ENCODE measurements at regions not wholly inside any gene's neighbourhood (a gene's known extent, or its start where the extent isn't known, plus 50 kb on each side); places are given as distances from the start of the nearest gene placed in this dataset.

GRCh38 chr7:4438723-4439245, 243.3 kb upstream of the FOXK1 start:
- H3K4me3 ChIP-seq (ENCODE audit: low read depth in 1 of 2, low read length in 2 of 2), result no peak overlapping the region
- no peaks in the 10 kb centered on the region for H3K27me3 ChIP-seq (ENCODE audit: low read depth, low read length)
- H3K36me3 ChIP-seq (ENCODE audit: control insufficient read depth in 1 of 2, insufficient read depth in 2 of 2, low read length in 2 of 2), result no peaks in the 10 kb centered on the region
- H3K4me1 ChIP-seq (ENCODE audit: control insufficient read depth in 1 of 2, insufficient read depth in 2 of 2, low read length in 2 of 2), result no peaks in the 10 kb centered on the region
- no peaks in the 10 kb centered on the region for H3K9me3 ChIP-seq (ENCODE audit: control insufficient read depth in 1 of 2, low read length in 2 of 2)
- H3K27ac ChIP-seq (ENCODE audit: low read length), result no peak overlapping the region

GRCh38 chr7:4439444-4439843, 242.7 kb upstream of the FOXK1 start:
- Histone ChIP-seq H3K4me3 (ENCODE audit: low read depth in 1 of 2, low read length in 2 of 2) (no peak overlapping the region), H3K27me3 (ENCODE audit: low read depth, low read length) (no peaks in the 10 kb centered on the region), H3K4me1 (ENCODE audit: control insufficient read depth in 1 of 2, insufficient read depth in 2 of 2, low read length in 2 of 2) (no peaks in the 10 kb centered on the region), H3K36me3 (ENCODE audit: control insufficient read depth in 1 of 2, insufficient read depth in 2 of 2, low read length in 2 of 2) (no peaks in the 10 kb centered on the region), H3K9me3 (ENCODE audit: control insufficient read depth in 1 of 2, low read length in 2 of 2) (no peaks in the 10 kb centered on the region), H3K27ac (ENCODE audit: low read length) (no peak overlapping the region)

DNA sequence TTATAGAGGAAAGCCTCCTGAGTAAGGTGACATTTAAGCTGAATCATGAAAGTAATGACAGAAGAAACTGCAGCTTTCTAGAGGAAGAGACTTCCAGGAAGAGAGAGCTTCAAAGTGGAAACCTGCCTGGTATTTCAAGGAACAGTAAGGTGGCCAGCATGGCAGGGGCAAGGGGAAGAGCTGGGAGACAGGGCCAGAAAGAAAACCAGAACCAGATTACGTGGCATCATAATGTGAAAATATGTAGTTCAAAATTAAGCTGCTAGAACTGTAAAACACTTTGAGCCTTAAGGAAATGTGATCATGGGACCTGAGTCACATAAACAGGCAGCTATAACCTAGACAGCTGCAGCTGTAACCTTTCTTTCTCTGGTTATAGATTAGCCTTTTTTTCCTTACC, 238.0 kb upstream of the FOXK1 start:
- Histone ChIP-seq H3K4me1 (ENCODE audit: control insufficient read depth in 1 of 2, insufficient read depth in 2 of 2, low read length in 2 of 2) (no peaks in the 10 kb centered on the region), H3K9me3 (ENCODE audit: control insufficient read depth in 1 of 2, low read length in 2 of 2) (no peaks in the 10 kb centered on the region), H3K27ac (ENCODE audit: low read length) (no peak overlapping the region), H3K4me3 (ENCODE audit: low read depth in 1 of 2, low read length in 2 of 2) (no peak overlapping the region), H3K27me3 (ENCODE audit: low read depth, low read length) (no peaks in the 10 kb centered on the region), H3K36me3 (ENCODE audit: control insufficient read depth in 1 of 2, insufficient read depth in 2 of 2, low read length in 2 of 2) (no peaks in the 10 kb centered on the region)

- no peaks in the 10 kb centered on the region for H3K27me3 ChIP-seq (ENCODE audit: low read depth, low read length)
- H3K36me3 ChIP-seq (ENCODE audit: control insufficient read depth in 1 of 2, insufficient read depth in 2 of 2, low read length in 2 of 2), result no peaks in the 10 kb centered on the region
- no peaks in the 10 kb centered on the region for H3K9me3 ChIP-seq (ENCODE audit: control insufficient read depth in 1 of 2, low read length in 2 of 2)
- H3K27ac ChIP-seq (ENCODE audit: low read length), result no peak overlapping the region
- H3K4me3 ChIP-seq (ENCODE audit: low read depth in 1 of 2, low read length in 2 of 2), result no peak overlapping the region
- H3K4me1 ChIP-seq (ENCODE audit: control insufficient read depth in 1 of 2, insufficient read depth in 2 of 2, low read length in 2 of 2), result no peaks in the 10 kb centered on the region
Measured at GRCh38 chr7:4445777-4446176, 236.3 kb upstream of the FOXK1 start.

DNA sequence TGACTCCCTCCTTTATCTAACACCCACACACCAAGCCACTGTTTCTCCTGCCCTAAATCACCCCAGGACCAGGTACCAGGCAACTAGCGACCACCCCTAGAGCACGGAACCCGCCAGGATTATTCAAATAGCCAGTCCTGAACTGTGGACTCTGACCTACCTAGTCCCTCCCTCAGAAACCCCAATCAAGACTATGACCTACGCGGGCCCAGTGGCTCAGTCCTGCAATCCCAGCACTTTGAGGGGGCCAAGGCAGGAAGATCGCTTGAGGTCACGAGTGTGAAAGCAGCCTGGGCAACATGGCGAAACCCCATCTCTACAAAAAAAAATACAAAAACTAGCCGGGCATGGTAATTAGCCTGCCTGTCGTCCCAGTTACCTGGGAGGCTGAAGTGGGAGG, 232.8 kb upstream of the FOXK1 start:
- no peak overlapping the region for H3K4me3 ChIP-seq (ENCODE audit: low read depth in 1 of 2, low read length in 2 of 2)
- H3K4me1 ChIP-seq (ENCODE audit: control insufficient read depth in 1 of 2, insufficient read depth in 2 of 2, low read length in 2 of 2), result no peaks in the 10 kb centered on the region
- H3K27ac ChIP-seq (ENCODE audit: low read length), result no peak overlapping the region
- no peaks in the 10 kb centered on the region for H3K36me3 ChIP-seq (ENCODE audit: control insufficient read depth in 1 of 2, insufficient read depth in 2 of 2, low read length in 2 of 2)
- no peaks in the 10 kb centered on the region for H3K27me3 ChIP-seq (ENCODE audit: low read depth, low read length)
- H3K9me3 ChIP-seq (ENCODE audit: control insufficient read depth in 1 of 2, low read length in 2 of 2), result no peaks in the 10 kb centered on the region

DNA sequence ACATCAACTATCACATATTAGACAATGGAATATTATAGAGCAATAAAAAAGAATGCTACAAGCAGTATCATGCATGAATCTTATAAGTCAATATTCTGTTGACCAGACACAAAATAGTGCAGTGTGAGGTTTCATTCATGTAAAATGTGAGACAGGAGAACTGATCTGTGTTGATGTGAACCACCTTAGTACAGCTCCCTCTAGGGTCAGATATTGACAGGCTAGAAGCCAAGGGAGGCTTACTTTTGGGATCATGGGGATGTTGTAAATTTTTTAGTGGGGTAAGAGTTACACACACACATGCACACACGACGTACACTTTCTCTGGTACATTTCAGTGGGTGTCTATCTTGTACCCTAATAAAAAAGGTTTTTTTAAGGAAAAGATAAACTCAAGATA, 231.6 kb upstream of the FOXK1 start:
- no peak overlapping the region for H3K27ac ChIP-seq (ENCODE audit: low read length)
- H3K27me3 ChIP-seq (ENCODE audit: low read depth, low read length), result no peaks in the 10 kb centered on the region
- no peaks in the 10 kb centered on the region for H3K4me1 ChIP-seq (ENCODE audit: control insufficient read depth in 1 of 2, insufficient read depth in 2 of 2, low read length in 2 of 2)
- H3K4me3 ChIP-seq (ENCODE audit: low read depth in 1 of 2, low read length in 2 of 2), result no peak overlapping the region
- H3K9me3 ChIP-seq (ENCODE audit: control insufficient read depth in 1 of 2, low read length in 2 of 2), result no peaks in the 10 kb centered on the region
- no peaks in the 10 kb centered on the region for H3K36me3 ChIP-seq (ENCODE audit: control insufficient read depth in 1 of 2, insufficient read depth in 2 of 2, low read length in 2 of 2)

DNA sequence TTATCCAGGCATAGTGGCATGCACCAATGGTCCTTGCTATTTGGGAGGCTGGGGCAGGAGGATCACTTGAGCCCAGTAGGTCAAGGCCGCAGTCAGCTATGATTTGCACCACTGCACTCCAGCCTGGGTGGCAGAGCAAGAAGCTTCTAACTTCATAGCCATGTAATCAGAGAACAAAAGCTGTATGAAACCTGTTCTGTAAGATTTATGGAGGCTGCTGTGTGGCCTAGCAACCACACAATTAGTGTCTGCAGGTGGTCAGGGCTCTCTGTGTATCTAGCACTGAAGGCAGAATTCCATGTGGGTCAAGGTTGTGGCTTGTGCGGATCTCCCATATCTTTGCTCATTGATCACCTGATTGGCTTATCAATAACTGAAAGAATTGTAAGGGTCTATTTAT, 221.5 kb upstream of the FOXK1 start:
- Histone ChIP-seq H3K9me3 (ENCODE audit: control insufficient read depth in 1 of 2, low read length in 2 of 2) (peaks cover 0 to 5% of the 10 kb centered on the region in 2 donors), H3K27ac (ENCODE audit: low read length) (no peak overlapping the region), H3K27me3 (ENCODE audit: low read depth, low read length) (no peaks in the 10 kb centered on the region), H3K36me3 (ENCODE audit: control insufficient read depth in 1 of 2, insufficient read depth in 2 of 2, low read length in 2 of 2) (no peaks in the 10 kb centered on the region), H3K4me3 (ENCODE audit: low read depth in 1 of 2, low read length in 2 of 2) (no peak overlapping the region), H3K4me1 (ENCODE audit: control insufficient read depth in 1 of 2, insufficient read depth in 2 of 2, low read length in 2 of 2) (no peaks in the 10 kb centered on the region)

- no peak overlapping the region for H3K4me3 ChIP-seq (ENCODE audit: low read depth in 1 of 2, low read length in 2 of 2)
- peaks cover 0 to 5% of the 10 kb centered on the region in 2 donors for H3K9me3 ChIP-seq (ENCODE audit: control insufficient read depth in 1 of 2, low read length in 2 of 2)
- no peaks in the 10 kb centered on the region for H3K36me3 ChIP-seq (ENCODE audit: control insufficient read depth in 1 of 2, insufficient read depth in 2 of 2, low read length in 2 of 2)
- H3K4me1 ChIP-seq (ENCODE audit: control insufficient read depth in 1 of 2, insufficient read depth in 2 of 2, low read length in 2 of 2), result no peaks in the 10 kb centered on the region
- no peak overlapping the region for H3K27ac ChIP-seq (ENCODE audit: low read length)
- H3K27me3 ChIP-seq (ENCODE audit: low read depth, low read length), result no peaks in the 10 kb centered on the region
Measured at GRCh38 chr7:4461531-4461930, 220.6 kb upstream of the FOXK1 start.

DNA sequence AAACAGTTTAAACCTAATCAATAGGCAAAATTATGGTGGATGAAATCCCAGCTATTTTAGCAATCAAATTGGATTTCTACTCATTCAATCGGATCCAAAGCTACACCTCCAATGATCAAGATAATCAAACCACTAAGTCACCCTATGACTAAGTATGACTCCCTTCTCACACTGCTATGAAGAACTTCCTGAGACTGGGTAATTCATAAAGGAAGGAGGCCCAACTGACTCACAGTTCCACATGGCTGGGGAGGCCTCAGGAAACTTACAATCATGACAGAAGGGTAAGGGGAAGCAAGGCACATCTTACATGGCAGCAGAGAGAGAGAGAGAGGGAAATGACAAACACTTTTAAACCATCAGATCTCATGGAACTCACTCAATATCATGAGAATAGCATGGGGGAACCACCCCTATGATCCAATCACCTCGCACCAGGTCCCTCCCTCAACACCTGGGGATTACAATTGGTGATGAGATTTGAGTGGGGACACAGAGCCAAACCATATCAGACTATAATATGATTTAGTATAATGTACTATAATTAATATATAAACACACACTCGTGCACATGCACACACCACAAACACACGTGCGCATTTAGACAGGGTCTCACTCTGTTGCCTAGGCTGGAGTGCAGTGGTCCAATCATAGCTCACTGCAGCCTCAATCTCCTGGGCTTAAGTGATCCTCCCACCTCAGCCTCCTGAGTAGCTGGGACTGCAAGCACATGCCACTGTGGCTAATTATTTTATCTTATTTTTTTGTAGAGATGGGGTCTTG, 213.6 kb upstream of the FOXK1 start:
- Histone ChIP-seq H3K9me3 (ENCODE audit: control insufficient read depth in 1 of 2, low read length in 2 of 2) (peaks cover 0 to 5% of the 10 kb centered on the region in 2 donors), H3K36me3 (ENCODE audit: control insufficient read depth in 1 of 2, insufficient read depth in 2 of 2, low read length in 2 of 2) (no peaks in the 10 kb centered on the region), H3K4me3 (ENCODE audit: low read depth in 1 of 2, low read length in 2 of 2) (no peak overlapping the region), H3K27ac (ENCODE audit: low read length) (no peak overlapping the region), H3K27me3 (ENCODE audit: low read depth, low read length) (no peaks in the 10 kb centered on the region), H3K4me1 (ENCODE audit: control insufficient read depth in 1 of 2, insufficient read depth in 2 of 2, low read length in 2 of 2) (no peaks in the 10 kb centered on the region)

- H3K9me3 ChIP-seq (ENCODE audit: control insufficient read depth in 1 of 2, low read length in 2 of 2), result no peaks in the 10 kb centered on the region
- H3K36me3 ChIP-seq (ENCODE audit: control insufficient read depth in 1 of 2, insufficient read depth in 2 of 2, low read length in 2 of 2), result no peaks in the 10 kb centered on the region
- no peaks in the 10 kb centered on the region for H3K27me3 ChIP-seq (ENCODE audit: low read depth, low read length)
- no peaks in the 10 kb centered on the region for H3K4me1 ChIP-seq (ENCODE audit: control insufficient read depth in 1 of 2, insufficient read depth in 2 of 2, low read length in 2 of 2)
- no peak overlapping the region for H3K27ac ChIP-seq (ENCODE audit: low read length)
- H3K4me3 ChIP-seq (ENCODE audit: low read depth in 1 of 2, low read length in 2 of 2), result no peak overlapping the region
Measured at GRCh38 chr7:4470246-4470645, 211.8 kb upstream of the FOXK1 start.

- Histone ChIP-seq H3K36me3 (ENCODE audit: control insufficient read depth in 1 of 2, insufficient read depth in 2 of 2, low read length in 2 of 2) (no peaks in the 10 kb centered on the region), H3K9me3 (ENCODE audit: control insufficient read depth in 1 of 2, low read length in 2 of 2) (no peaks in the 10 kb centered on the region), H3K27me3 (ENCODE audit: low read depth, low read length) (no peaks in the 10 kb centered on the region), H3K4me1 (ENCODE audit: control insufficient read depth in 1 of 2, insufficient read depth in 2 of 2, low read length in 2 of 2) (no peaks in the 10 kb centered on the region), H3K27ac (ENCODE audit: low read length) (no peak overlapping the region), H3K4me3 (ENCODE audit: low read depth in 1 of 2, low read length in 2 of 2) (no peak overlapping the region)
Measured at GRCh38 chr7:4472728-4473127, 209.4 kb upstream of the FOXK1 start.
